IMR-90 (cell line): ENCODE measurements at regions not wholly inside any gene's neighbourhood (a gene's known extent, or its start where the extent isn't known, plus 50 kb on each side); places are given as distances from the start of the nearest gene placed in this dataset.

ENCODE experiments used
- MAZ ChIP-seq: IDR thresholded peaks from 2 replicates; pipeline ENCODE4 v1.6.1; 2012; ENCODE audit warnings: low read depth, mild to moderate bottlenecking, low read length, improper control_type of control experiment, moderate library complexity, borderline replicate concordance
- RAD21 ChIP-seq: IDR thresholded peaks from 2 replicates; pipeline ENCODE4 v1.6.1; 2012; ENCODE audit warnings: low read length, improper control_type of control experiment
- RFX5 ChIP-seq: IDR thresholded peaks from 2 replicates; pipeline ENCODE4 v1.8.0; 2012; ENCODE audit warnings: low read depth, mild to moderate bottlenecking, low read length, moderate library complexity
- SMC3 ChIP-seq: fragments of 150-350 bp; IDR thresholded peaks from 2 replicates; pipeline ENCODE4 v1.6.1; 2016; ENCODE audit warnings: low read depth, mild to moderate bottlenecking, antibody characterized with exemption, low read length, moderate library complexity
- TF ChIP-seq, protein P1 (sequence below): conservative IDR thresholded peaks from 2 replicates; pipeline ENCODE4 v1.5.1; 2012; ENCODE audit warnings: mild to moderate bottlenecking, low read depth, low read length, improper control_type of control experiment
- TF ChIP-seq, protein P2 (sequence below): fragments of 150-350 bp; IDR thresholded peaks from 2 replicates; pipeline ENCODE4 v1.6.1; 2017; ENCODE audit warnings: mild to moderate bottlenecking, antibody characterized with exemption, low read length, low read depth

DNA sequence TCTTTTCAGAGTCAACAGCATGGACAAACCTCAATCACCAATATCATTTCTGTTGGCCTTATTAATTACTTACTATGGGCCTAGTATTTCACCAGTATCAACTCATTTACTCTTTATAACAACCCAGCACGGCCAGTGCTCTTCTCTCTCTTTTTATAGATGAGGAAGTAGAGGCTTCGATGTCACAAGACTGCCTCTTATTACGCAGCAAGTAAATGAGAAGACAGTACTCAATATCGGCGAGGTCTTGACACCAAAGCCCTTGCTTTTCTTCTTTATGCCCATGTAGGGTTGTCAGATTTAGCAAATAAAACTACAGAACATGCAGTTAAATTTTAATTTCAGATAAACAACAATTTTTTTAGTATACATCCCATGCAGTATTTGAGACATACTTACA lies 99.0 kb upstream of the KCNMB2 start:
- TF ChIP-seq, protein P1, sequence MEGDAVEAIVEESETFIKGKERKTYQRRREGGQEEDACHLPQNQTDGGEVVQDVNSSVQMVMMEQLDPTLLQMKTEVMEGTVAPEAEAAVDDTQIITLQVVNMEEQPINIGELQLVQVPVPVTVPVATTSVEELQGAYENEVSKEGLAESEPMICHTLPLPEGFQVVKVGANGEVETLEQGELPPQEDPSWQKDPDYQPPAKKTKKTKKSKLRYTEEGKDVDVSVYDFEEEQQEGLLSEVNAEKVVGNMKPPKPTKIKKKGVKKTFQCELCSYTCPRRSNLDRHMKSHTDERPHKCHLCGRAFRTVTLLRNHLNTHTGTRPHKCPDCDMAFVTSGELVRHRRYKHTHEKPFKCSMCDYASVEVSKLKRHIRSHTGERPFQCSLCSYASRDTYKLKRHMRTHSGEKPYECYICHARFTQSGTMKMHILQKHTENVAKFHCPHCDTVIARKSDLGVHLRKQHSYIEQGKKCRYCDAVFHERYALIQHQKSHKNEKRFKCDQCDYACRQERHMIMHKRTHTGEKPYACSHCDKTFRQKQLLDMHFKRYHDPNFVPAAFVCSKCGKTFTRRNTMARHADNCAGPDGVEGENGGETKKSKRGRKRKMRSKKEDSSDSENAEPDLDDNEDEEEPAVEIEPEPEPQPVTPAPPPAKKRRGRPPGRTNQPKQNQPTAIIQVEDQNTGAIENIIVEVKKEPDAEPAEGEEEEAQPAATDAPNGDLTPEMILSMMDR, result no peak
- TF ChIP-seq SMC3 (no peak), MAZ (no peak), RFX5 (no peak), RAD21 (no peak)
- TF ChIP-seq, protein P2, sequence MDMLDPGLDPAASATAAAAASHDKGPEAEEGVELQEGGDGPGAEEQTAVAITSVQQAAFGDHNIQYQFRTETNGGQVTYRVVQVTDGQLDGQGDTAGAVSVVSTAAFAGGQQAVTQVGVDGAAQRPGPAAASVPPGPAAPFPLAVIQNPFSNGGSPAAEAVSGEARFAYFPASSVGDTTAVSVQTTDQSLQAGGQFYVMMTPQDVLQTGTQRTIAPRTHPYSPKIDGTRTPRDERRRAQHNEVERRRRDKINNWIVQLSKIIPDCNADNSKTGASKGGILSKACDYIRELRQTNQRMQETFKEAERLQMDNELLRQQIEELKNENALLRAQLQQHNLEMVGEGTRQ, result no peak
